Epithelial cell of esophagus (primary cell): ENCODE measurements at regions not wholly inside any gene's neighbourhood (a gene's known extent, or its start where the extent isn't known, plus 50 kb on each side); places are given as distances from the start of the nearest gene placed in this dataset.

Source experiments
- DNase-seq: peaks from one replicate; pipeline ENCODE4 v3.0.0; 2010; ENCODE audit warnings: low read depth
- H3K4me3 ChIP-seq: 2 replicates; pipeline ENCODE4 v1.5.1; 2011; ENCODE audit warnings: mild to moderate bottlenecking, low read length, control low read depth
- TF ChIP-seq, protein P1 (sequence below): IDR thresholded peaks from 2 replicates; pipeline ENCODE4 v1.5.1; 2011; ENCODE audit warnings: low read depth, mild to moderate bottlenecking, low read length, control low read depth, inconsistent platforms; ENCODE audit not compliant: insufficient read depth; ENCODE audit errors: missing control alignments

DNA sequence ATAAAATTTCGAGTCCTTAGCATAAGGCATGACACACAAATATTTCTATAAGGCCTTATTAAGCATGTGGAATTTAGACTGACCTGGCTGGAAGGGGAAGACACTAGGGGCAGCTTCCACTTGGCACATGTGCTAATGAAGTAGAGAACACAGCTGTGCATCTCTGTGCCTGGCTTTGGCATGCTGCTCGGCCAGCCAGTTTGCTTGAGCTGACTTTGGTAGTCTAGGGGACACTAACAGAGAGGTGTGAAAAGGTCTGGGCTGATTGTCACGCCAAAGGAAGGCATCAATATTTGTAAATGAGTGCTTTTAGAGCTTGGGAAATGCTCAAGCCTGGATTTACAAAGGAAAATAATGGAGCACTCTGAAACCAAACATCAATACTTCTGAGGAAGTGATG, 723.7 kb downstream of the PRELID2 start:
- DNase-seq, result no peak
- TF ChIP-seq, protein P1, sequence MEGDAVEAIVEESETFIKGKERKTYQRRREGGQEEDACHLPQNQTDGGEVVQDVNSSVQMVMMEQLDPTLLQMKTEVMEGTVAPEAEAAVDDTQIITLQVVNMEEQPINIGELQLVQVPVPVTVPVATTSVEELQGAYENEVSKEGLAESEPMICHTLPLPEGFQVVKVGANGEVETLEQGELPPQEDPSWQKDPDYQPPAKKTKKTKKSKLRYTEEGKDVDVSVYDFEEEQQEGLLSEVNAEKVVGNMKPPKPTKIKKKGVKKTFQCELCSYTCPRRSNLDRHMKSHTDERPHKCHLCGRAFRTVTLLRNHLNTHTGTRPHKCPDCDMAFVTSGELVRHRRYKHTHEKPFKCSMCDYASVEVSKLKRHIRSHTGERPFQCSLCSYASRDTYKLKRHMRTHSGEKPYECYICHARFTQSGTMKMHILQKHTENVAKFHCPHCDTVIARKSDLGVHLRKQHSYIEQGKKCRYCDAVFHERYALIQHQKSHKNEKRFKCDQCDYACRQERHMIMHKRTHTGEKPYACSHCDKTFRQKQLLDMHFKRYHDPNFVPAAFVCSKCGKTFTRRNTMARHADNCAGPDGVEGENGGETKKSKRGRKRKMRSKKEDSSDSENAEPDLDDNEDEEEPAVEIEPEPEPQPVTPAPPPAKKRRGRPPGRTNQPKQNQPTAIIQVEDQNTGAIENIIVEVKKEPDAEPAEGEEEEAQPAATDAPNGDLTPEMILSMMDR, result no peak
- no peak overlapping the region for H3K4me3 ChIP-seq

GRCh38 chr5:145110834-145111233, 724.3 kb downstream of the PRELID2 start:
- TF ChIP-seq, protein P1, result no peak
- H3K4me3 ChIP-seq, result no peak overlapping the region
- DNase-seq, result no peak

GRCh38 chr5:145110181-145110580, 725.0 kb downstream of the PRELID2 start:
- no peak overlapping the region for H3K4me3 ChIP-seq
- no peak for DNase-seq
- TF ChIP-seq, protein P1, result no peak

- TF ChIP-seq, protein P1, result no peak
- DNase-seq, result no peak
- no peak overlapping the region for H3K4me3 ChIP-seq
These were observed 729.8 kb downstream of the PRELID2 start for GRCh38 chr5:145105384-145105783.

DNA sequence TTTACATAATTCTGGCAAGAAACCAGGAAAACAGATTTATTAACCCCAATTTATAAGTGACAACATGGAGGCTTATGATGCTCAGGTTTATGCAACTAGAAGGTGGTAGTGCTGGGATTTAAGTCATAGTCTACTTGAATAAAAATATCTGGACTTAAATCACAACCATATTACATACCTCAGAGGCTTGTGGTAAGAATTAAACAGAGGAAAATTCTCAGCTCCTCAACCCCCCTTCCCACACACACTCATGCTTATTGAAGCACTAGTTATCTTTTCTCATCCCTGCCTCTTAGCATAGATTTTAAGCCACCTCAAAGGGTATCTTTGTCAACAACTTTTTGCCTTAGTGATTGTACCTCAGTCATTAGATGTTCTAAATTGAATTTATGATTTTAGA, 731.0 kb downstream of the PRELID2 start:
- TF ChIP-seq, protein P1, result no peak
- no peak overlapping the region for H3K4me3 ChIP-seq
- no peak for DNase-seq

GRCh38 chr5:145101246-145101645, 733.9 kb downstream of the PRELID2 start:
- H3K4me3 ChIP-seq, result no peak overlapping the region
- DNase-seq, result peak; percentile 8
- TF ChIP-seq, protein P1, result peak; percentile 44

DNA sequence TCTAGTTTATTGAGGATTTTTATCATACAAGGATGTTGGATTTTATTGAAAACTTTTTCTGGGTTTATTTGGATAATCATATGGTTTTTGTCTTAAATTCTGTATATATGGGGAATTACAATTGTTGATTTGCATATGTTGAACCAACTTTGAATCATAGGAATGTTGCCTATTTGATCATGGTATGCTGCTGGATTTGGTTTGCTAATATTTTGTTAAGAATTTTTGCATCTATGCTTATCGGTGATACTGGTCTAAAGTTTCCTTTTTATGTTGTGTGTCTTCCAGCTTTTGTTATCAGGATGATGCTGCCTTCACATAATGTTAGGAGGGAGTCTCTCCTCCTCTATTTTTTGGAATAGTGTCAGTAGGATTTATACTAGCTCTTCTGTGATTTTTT, 745.0 kb downstream of the PRELID2 start:
- no peak for DNase-seq

More for the DNA sequence above, 745.0 kb downstream of the PRELID2 start:
- TF ChIP-seq, protein P1, result no peak
- no peak overlapping the region for H3K4me3 ChIP-seq
